Panc1 (cell line): ENCODE measurements at regions not wholly inside any gene's neighbourhood (a gene's known extent, or its start where the extent isn't known, plus 50 kb on each side); places are given as distances from the start of the nearest gene placed in this dataset.

Source experiments
- ATAC-seq: fragments of 200-7000 bp; cut with Tn5 transposase; 2 replicates; pipeline ENCODE4 v1.9.1; 2020; ENCODE audit warnings: mild to moderate bottlenecking, moderate library complexity
- BruUV-seq: library from RNA; stranded (reverse); fragments of 400-500 nt; replicated peaks from 2 replicates; lab custom pipeline; 2021; lab: Mats Ljungman, UMichigan
- CTCF ChIA-PET: fragments of 300-600 bp; sonication (Branson Sonifier 250); formaldehyde crosslinking; loops from one replicate; lab custom pipeline; 2022; ENCODE audit warnings: antibody characterized with exemption; lab: Charles Lee
- POLR2A ChIA-PET: fragments of 300-600 bp; sonication (Branson Sonifier 250); formaldehyde crosslinking; loops from one replicate; lab custom pipeline; 2022; ENCODE audit warnings: antibody characterized with exemption; lab: Charles Lee
- DNase-seq: peaks from one replicate; pipeline ENCODE4 v3.0.0-alpha.2; 2010; ENCODE audit warnings: low read depth, low spot score
- H3K27ac ChIP-seq: 2 replicates; pipeline ENCODE4 v1.5.1; 2011; ENCODE audit warnings: mild to moderate bottlenecking, low read length, inconsistent platforms
- H3K27me3 ChIP-seq: fragments of 200-500 bp; sonication (Bioruptor generic); 2 replicates; pipeline ENCODE4 v1.6.0; 2014; ENCODE audit warnings: low read length, inconsistent platforms; ENCODE audit not compliant: control insufficient read depth, insufficient read depth
- H3K36me3 ChIP-seq: fragments of 200-500 bp; sonication (Bioruptor generic); 2 replicates; pipeline ENCODE4 v1.5.1; 2014; ENCODE audit warnings: inconsistent platforms, mild to moderate bottlenecking, low read length, moderate library complexity; ENCODE audit not compliant: control insufficient read depth, insufficient read depth
- H3K4me1 ChIP-seq: 2 replicates; pipeline ENCODE4 v1.5.1; 2011; ENCODE audit warnings: inconsistent platforms, mild to moderate bottlenecking, low read length, moderate library complexity; ENCODE audit not compliant: control insufficient read depth, insufficient read depth
- H3K4me3 ChIP-seq, 2 experiments: 2 replicates each; pipeline ENCODE4 v1.5.1; 2011 to 2012; ENCODE audit warnings: low read depth in 2 of 2, low read length in 2 of 2, mild to moderate bottlenecking in 2 of 2, inconsistent platforms in 1 of 2, moderate library complexity in 1 of 2
- H3K9me3 ChIP-seq: fragments of 200-500 bp; sonication (Bioruptor generic); 2 replicates; pipeline ENCODE4 v1.5.1; 2014; ENCODE audit warnings: low read depth, mild to moderate bottlenecking, inconsistent platforms, low read length, moderate library complexity; ENCODE audit not compliant: control insufficient read depth, insufficient read depth
- POLR2AphosphoS5 ChIP-seq: IDR thresholded peaks from 2 replicates; pipeline ENCODE4 v1.6.1; 2012; ENCODE audit warnings: mild to moderate bottlenecking, low read depth, low read length, moderate library complexity
- REST ChIP-seq, 2 experiments: IDR thresholded peaks; 2 replicates each; pipeline ENCODE4 v1.6.1; 2011 to 2012; ENCODE audit warnings: low read depth in 2 of 2, control low read depth in 1 of 2, low read length in 1 of 2, mild to moderate bottlenecking in 1 of 2, moderate library complexity in 1 of 2; ENCODE audit not compliant: insufficient read depth in 1 of 2
- SIN3A ChIP-seq: IDR thresholded peaks from 2 replicates; pipeline ENCODE4 v1.6.1; 2012; ENCODE audit warnings: low read depth, mild to moderate bottlenecking, low read length, moderate library complexity, borderline replicate concordance; ENCODE audit not compliant: insufficient read depth
- TCF7L2 ChIP-seq: IDR thresholded peaks from 2 replicates; pipeline ENCODE4 v1.6.1; 2011; ENCODE audit warnings: mild to moderate bottlenecking, low read depth, low read length, inconsistent platforms
- in situ Hi-C: cut with HindIII; loops from 2 replicates; pipeline ENCODE4 v1.10.0; 2016; ENCODE audit warnings: low sequenced_read_pairs, low pct_unique_long_range_greater_than_20kb
- intact Hi-C: fragments of 100-400 bp; cut with micrococcal nuclease; formaldehyde crosslinking; loops from one replicate; pipeline ENCODE4 v1.10.0; 2022; ENCODE audit not compliant: unreplicated experiment
- TF ChIP-seq, protein P1 (sequence below): fragments of 450-650 bp; IDR thresholded peaks from 2 replicates; pipeline ENCODE4 v1.5.1; 2017; ENCODE audit warnings: mild to moderate bottlenecking

DNA sequence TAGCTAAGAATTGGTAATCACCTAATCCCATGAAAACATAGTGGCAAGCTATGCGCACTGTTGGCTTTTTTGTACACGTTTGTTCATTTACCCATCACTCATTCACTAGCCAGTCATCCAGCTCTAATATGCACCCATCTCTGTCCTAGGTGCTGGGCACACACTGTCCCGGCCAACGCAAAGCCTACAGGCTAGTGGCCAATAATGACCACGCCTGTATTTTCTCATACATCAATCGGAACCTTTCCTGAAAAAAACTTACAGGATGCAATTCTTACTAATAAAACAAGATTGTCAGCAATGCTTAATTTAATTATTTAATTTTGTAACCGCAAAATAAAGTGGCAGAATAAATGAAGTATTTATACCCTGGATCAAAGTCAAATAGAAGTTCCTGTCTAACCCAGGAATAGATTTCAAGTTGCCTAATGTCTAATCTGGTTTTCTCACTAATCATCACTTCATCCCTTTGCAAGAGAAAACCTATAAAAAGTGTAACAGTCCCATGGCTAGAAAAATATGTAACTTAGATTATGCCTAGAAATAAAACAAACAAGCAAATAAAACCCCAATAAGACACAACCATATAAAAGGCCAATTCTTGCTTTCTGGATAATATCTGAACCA is 143.3 kb upstream of the BLID start:
- no TSS peak for BruUV-seq
- H3K4me3 ChIP-seq = no peak overlapping the region
- H3K27ac ChIP-seq = no peak overlapping the region
- peaks cover 10% of the 10 kb centered on the region for H3K27me3 ChIP-seq
- no peaks in the 10 kb centered on the region for H3K4me1 ChIP-seq
- ChIA-PET POLR2A (no interaction called here), CTCF (no interaction called here)
- H3K36me3 ChIP-seq = no peaks in the 10 kb centered on the region
- in situ Hi-C loops = no loop called here
- no peak for DNase-seq
- intact Hi-C loops = no loop called here
- no peak for ATAC-seq
- no peaks in the 10 kb centered on the region for H3K9me3 ChIP-seq
- TF ChIP-seq TCF7L2 (no peak), SIN3A (no peak), REST (IDR thresholded peaks at IDR 0.05; ENCODE audit: insufficient read depth in 1 of 2, low read depth in 2 of 2, low read length in 1 of 2) (no peak), POLR2AphosphoS5 (no peak)
- TF ChIP-seq, protein P1, sequence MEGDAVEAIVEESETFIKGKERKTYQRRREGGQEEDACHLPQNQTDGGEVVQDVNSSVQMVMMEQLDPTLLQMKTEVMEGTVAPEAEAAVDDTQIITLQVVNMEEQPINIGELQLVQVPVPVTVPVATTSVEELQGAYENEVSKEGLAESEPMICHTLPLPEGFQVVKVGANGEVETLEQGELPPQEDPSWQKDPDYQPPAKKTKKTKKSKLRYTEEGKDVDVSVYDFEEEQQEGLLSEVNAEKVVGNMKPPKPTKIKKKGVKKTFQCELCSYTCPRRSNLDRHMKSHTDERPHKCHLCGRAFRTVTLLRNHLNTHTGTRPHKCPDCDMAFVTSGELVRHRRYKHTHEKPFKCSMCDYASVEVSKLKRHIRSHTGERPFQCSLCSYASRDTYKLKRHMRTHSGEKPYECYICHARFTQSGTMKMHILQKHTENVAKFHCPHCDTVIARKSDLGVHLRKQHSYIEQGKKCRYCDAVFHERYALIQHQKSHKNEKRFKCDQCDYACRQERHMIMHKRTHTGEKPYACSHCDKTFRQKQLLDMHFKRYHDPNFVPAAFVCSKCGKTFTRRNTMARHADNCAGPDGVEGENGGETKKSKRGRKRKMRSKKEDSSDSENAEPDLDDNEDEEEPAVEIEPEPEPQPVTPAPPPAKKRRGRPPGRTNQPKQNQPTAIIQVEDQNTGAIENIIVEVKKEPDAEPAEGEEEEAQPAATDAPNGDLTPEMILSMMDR = no peak

- no TSS peak for BruUV-seq
- no peaks in the 10 kb centered on the region for H3K9me3 ChIP-seq
- CTCF ChIA-PET = interaction anchor here (0.6 kb wide), 1 partner anchor 594 kb away, joined by 3 read pairs; no protein-coding TSS in a partner anchor
- intact Hi-C loops = no loop called here
- H3K4me1 ChIP-seq = no peaks in the 10 kb centered on the region
- H3K27ac ChIP-seq = no peak overlapping the region
- H3K27me3 ChIP-seq = peaks cover 10% of the 10 kb centered on the region
- H3K4me3 ChIP-seq = no peak overlapping the region
- ATAC-seq (no peak), DNase-seq (no peak)
- POLR2A ChIA-PET = no interaction called here
- no peaks in the 10 kb centered on the region for H3K36me3 ChIP-seq
- in situ Hi-C loops = no loop called here
- TF ChIP-seq, protein P1 = no peak
- TF ChIP-seq SIN3A = no peak
- TF ChIP-seq TCF7L2 = no peak
- no peak for TF ChIP-seq POLR2AphosphoS5
- no peak for TF ChIP-seq REST (IDR thresholded peaks at IDR 0.05; ENCODE audit: insufficient read depth in 1 of 2, low read depth in 2 of 2, low read length in 1 of 2)
These were observed 142.6 kb upstream of the BLID start for GRCh38 chr11:122258446-122259194.
